RPMI7951 (cell line): ENCODE measurements at regions not wholly inside any gene's neighbourhood (a gene's known extent, or its start where the extent isn't known, plus 50 kb on each side); places are given as distances from the start of the nearest gene placed in this dataset.

Experiments
- DNase-seq: peaks from one replicate; pipeline ENCODE4 v3.0.0-alpha.2; 2012; ENCODE audit warnings: low read depth

DNA sequence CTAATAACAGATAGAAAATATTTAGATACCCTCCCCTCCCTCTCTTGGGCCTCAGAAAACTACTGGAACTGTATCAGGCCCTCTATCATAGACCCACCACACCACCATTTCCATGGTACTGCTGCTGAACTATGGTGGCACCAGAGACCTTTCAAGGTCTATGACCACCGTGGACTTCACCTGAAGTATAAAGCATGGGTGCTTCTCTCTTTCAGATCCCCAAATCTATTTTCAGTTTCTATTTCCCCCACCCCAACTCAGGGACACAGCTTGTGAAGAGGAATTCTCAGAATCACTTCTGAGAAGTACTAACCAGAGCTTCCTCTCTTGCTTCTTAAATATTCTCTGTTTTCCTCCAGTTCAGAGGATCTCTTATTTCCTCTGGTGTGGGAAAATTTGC, 840.8 kb upstream of the HTR2C start:
- no peak for DNase-seq

GRCh38 chrX:113741744-113742143, 842.1 kb upstream of the HTR2C start:
- DNase-seq, result peak; percentile 22

DNA sequence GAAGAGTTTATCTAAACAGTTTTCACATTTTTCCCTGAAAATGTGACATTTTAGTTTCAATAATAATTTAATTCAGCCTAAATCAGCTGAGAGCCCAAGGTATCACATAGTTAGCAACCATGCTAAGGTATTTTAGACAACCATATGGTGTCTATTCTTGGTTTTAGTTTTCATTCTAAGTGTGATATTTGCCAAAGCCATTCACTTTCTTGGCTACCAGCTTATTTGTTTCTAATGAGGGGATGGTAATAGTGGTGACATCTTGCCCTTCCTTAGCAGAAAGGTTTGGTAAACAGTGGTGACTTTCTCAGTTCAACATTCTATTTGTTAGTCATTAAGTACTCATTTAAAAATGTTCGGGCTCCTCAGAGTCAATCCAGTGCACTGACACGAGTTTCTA, 854.9 kb upstream of the HTR2C start:
- no peak for DNase-seq

GRCh38 chrX:113726898-113727297, 857.0 kb upstream of the HTR2C start:
- no peak for DNase-seq

DNA sequence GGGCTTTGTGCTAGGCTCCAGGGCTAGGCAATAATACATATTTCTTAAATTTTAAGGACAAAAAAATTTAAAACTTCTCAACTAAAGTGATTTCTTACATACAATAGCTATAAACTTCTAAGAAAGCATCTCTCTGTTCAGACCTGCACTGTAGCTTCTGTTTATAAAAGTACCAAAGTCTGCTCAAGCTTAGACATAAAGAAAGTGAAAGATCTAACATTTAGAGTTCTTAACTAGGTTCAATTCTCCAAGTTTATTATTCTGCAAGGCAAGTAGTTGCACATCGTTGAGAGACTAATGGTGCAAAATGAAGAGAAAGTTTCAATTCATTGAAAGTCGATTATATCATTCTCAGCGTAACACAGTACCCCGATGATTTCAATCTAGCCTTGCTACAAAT, 857.4 kb upstream of the HTR2C start:
- no peak for DNase-seq

GRCh38 chrX:113726009-113726408, 857.9 kb upstream of the HTR2C start:
- DNase-seq, result no peak

DNA sequence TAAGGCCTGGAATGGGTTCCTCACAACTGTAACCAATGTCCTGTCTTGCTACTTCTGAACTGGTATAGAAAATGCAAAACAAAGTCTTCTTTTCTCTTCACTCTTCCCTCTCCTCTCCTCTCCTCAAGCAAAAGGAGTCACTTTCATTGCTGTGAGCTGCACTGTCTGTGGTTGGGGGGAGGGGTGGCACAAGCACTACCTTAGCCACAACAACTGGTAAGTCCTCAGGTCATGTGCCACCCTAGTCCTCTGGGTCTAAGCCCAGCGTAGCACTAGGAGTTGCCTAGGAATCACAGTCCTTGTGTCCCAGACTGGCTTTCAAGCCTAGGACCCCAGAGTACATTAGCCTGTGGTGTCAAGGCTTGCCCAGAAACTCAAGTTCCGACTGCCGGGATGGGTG, 859.3 kb upstream of the AMOT start:
- no peak for DNase-seq

GRCh38 chrX:113675278-113675677, 834.6 kb upstream of the AMOT start:
- no peak for DNase-seq

- no peak for DNase-seq
Measured at GRCh38 chrX:113651306-113651705, 810.7 kb upstream of the AMOT start.

- peak; percentile 69 for DNase-seq
Measured at GRCh38 chrX:113644426-113644825, 803.8 kb upstream of the AMOT start.

GRCh38 chrX:113634565-113634964, 793.9 kb upstream of the AMOT start:
- no peak for DNase-seq

- DNase-seq, result no peak
Measured at GRCh38 chrX:113629326-113629725, 788.7 kb upstream of the AMOT start.

DNA sequence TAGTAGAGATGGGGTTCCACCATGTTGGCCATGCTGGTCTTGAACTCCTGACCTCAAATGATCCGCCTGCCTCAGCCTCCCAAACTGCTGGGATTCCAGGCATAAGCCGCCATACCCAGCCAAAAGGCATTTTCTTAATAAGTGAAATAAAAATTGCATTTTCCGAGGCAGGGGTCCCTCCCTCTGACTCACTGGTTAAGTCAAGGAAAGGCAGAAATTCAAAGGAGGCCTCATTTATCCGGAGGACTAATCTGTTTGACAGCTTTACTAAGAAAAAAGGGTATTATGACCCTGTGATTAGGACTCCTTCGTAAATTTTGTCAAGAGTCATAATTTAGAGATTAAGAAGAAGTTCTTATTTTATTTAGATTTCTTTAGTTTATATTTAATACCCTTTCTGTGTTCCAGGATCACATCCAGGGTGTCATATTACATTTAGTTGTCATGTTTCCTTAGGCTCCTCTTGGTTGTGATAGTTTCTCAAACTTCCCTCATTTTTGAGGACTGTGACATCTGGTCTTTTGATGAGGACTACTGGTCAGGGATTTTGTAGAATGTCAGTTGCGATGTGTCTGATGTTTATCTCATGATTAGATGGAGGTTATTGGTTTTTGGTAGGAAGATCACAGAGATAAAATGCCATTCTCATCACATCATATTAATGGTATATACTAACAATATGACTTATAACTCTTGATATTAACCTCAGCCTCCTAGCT, 753.7 kb upstream of the AMOT start:
- peak; percentile 42 for DNase-seq

DNA sequence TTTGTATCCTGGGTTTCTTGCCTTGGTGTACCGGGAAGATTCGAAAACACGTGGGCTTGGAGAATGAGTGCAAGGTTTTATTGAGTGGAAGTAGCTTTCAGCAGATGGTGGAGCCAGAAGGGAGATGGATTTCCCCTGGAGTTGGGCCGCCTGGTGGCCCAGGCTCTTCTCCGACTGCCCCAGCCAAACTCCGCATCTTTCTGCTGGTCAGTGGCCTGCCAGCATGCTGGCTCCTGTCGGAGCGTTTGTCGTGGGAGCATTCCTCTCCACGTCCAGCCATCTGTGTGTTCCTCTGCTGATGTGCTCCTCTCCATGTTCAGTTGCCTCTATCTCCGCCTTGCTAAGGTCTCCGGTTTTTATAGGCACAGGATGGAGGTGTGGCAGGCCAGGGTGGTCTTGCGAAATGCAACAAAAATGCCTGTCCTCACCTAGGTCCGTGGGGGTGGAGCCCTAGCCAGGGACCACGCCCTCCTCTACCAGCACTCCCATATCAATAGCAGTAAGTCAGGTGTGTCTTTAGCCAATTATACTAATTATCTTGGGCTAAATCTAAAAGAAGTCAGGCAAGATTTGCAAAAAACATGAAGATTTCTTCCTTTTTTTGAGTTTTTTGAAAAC, 745.8 kb upstream of the AMOT start:
- DNase-seq, result no peak

DNA sequence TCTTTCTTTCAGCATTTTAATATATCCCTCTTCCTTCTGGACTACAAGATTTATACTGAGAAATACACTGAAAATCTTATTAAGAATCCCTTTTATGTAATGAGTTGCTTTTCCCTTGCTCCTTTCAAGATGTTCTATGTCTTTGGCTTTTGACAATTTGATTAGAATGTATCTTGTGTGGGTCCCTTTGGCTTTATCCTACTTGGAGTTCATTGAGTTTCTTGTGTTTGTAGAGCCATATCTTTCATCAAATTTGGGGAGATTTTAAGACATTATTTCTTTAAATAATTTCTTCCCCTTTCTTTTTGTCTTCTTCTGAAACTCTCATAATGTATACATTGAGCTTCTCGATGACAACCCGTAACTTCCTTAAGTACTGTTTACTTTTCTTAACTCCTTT, 739.9 kb upstream of the AMOT start:
- no peak for DNase-seq

GRCh38 chrX:113558576-113558975, 717.9 kb upstream of the AMOT start:
- no peak for DNase-seq

GRCh38 chrX:113551919-113552318, 711.3 kb upstream of the AMOT start:
- DNase-seq, result no peak

DNA sequence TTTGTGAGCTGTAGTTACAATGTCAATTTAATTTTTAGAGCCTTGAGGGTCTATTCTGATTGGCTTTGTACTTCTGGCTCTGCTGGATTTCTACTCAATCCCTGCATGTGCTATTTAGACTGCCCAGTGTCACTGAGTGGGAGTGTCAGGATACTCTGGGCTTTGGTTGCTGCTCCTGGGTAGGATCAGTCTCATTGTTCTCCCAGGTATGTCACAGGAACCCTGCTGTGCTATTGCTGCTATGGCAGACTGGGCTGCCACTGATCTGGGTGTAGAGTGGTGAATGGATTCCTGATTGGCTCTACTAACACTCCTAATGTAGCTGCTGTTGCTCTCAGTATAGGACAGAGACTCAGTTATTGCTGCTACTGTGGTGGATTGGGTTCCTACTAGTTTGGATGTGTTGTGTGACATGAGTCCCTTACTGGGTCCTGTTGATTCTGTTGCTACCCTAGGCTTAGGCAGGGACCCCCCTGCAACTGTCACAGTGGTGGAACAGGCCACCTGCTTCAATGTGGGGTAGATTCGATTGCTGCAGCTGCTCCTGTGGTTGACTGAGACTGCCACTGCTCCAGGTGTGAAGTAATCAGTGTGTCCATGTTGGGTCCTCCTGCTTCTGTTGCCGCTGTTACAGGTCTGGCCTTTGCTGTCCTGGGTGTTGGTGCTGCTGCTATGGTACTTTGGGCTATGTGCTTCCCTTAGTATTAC, 707.8 kb upstream of the AMOT start:
- DNase-seq, result no peak

DNA sequence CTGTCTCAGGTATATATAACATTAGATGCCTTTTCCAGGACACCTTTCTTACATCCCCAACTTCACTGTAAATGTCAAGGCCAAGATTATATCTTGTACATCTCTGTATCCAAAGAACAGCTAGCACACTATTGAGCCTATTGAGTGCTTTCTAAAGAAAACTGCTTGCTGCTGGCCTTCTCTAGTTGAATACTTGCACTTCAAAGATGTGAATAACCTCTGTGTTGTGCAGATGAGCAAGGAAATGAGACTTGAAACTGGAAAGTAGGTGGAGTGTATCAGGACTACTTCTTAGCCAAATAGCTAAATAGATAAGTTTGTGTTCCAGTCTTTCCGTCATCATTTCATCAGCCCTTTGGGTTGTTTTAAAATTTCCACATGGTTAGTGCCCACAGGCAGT, 704.4 kb upstream of the AMOT start:
- no peak for DNase-seq

DNA sequence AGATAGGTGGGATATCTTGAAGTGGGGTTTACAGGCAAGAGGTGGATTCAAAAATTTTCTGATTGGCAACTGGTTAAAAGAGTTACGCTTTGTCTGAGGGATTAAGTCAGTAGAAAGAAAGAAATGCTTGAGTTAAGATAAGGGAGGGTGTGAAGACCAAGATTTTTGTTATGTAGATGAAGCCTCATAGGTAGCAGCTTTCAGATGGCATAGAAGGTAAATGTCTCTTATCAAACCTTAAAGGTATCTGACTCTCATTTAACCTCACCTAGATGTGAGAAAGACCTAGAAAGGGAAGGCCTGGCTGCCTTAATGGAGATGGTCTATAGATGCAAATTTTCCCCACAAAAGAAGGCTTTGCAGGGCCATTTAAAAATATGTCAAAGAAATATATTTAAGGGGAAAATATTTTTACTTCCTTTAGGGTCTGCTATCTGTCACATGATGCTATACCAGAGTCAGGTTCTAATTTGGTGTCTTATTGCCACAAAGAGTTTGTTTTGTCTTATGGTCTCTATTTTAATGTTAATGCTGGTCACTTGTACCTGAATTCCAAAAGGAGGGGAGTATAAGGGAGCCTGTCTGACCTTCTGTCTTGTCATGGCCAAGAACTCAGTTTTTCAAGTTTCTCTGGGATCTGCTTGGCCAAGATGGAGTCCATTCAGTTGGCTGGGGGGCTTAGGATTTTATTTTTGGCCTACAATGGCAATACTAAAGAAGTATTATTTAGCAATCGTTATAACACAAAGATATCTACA, 699.1 kb upstream of the AMOT start:
- no peak for DNase-seq

DNA sequence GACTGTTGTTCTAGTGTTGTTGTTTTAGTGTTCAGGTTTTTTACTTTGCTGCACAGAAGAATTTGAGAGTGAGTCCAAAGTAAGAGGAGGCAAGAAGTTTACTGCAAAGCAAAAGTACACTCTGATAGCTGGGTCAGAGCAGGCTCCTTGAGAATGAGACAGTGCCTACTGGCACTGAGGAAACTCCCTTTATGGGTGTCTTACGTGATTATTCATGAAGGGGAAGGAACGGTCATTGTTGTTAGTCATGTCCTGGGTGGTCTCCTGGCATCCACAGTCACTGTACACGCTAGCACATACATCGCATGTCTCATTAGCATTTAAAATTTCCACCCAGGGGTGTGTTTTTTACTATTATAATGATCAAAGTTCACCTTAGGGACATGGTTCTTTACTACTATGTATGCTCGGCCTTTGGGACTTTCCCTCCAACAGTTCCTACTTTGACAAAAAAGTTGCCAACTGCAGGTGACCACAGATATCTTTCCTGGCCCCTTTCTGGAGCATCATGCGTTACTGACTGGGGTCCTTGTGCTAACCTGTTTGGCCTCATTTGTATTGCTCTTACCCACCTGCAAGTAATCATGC, 688.9 kb upstream of the AMOT start:
- no peak for DNase-seq

DNA sequence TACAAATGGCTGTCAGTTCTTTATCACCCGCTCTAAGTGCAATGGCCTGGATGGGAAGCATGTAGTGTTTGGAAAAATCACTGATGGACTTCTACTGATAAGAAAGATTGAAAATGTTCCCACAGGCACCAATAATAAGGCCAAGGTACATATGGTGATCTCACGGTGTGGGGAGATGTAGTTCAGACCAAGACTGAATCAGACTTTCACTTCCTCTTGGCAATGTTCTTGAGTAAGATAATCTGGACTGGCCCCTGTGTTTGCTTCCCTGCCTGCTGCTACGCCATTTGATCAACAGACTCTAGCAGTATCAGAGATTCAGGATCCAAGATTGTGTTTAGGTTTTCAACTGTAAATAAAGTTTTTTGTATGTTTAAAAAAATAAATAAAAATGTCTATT, 682.2 kb upstream of the AMOT start:
- DNase-seq, result peak; percentile 1
